Liver (tissue), 8 donors: ENCODE measurements at regions not wholly inside any gene's neighbourhood (a gene's known extent, or its start where the extent isn't known, plus 50 kb on each side); places are given as distances from the start of the nearest gene placed in this dataset.

Source experiments
- DNase-seq: peaks from one replicate; pipeline ENCODE4 v3.0.0-alpha.2; 2017; ENCODE audit warnings: low spot score
- H3K27ac ChIP-seq, 2 donors: one replicate each; pipeline ENCODE4 v1.7.0; 2013; ENCODE audit warnings: inconsistent platforms in 2 of 2, low read length in 2 of 2, control low read depth in 1 of 2, low read depth in 1 of 2, mild to moderate bottlenecking in 1 of 2
- H3K27me3 ChIP-seq, 4 donors: one replicate each; pipeline versions ENCODE4 v1.6.1 to v1.7.0; 2013; ENCODE audit warnings: low read length in 3 of 4, inconsistent platforms in 1 of 4, mild to moderate bottlenecking in 1 of 4, moderate library complexity in 1 of 4; ENCODE audit not compliant: control insufficient read depth in 4 of 4, insufficient read depth in 4 of 4
- H3K36me3 ChIP-seq, 4 donors: one replicate each; pipeline versions ENCODE4 v1.6.1 to v1.7.0; 2013; ENCODE audit warnings: low read length in 3 of 4, mild to moderate bottlenecking in 3 of 4, low read depth in 1 of 4, moderate library complexity in 1 of 4; ENCODE audit not compliant: control insufficient read depth in 4 of 4, insufficient read depth in 3 of 4
- H3K4me1 ChIP-seq, 4 donors: one replicate each; pipeline versions ENCODE4 v1.6.1 to v1.7.0; 2013; ENCODE audit warnings: low read length in 3 of 4, mild to moderate bottlenecking in 3 of 4, moderate library complexity in 1 of 4; ENCODE audit not compliant: control insufficient read depth in 4 of 4, insufficient read depth in 4 of 4
- H3K4me3 ChIP-seq, 3 donors: one replicate each; pipeline versions ENCODE4 v1.6.1 to v1.7.0; 2013; ENCODE audit warnings: low read length in 3 of 3, control low read depth in 1 of 3, low read depth in 1 of 3, mild to moderate bottlenecking in 1 of 3
- H3K9ac ChIP-seq, 2 donors: one replicate each; pipeline ENCODE4 v1.7.0; 2013; ENCODE audit warnings: low read length in 2 of 2, mild to moderate bottlenecking in 2 of 2, moderate library complexity in 2 of 2, control low read depth in 1 of 2, low read depth in 1 of 2
- H3K9me3 ChIP-seq, 4 donors: one replicate each; pipeline versions ENCODE4 v1.6.1 to v1.7.0; 2013; ENCODE audit warnings: low read length in 3 of 4; ENCODE audit not compliant: control insufficient read depth in 4 of 4
- ATF3 ChIP-seq: IDR thresholded peaks from 2 replicates; pipeline ENCODE4 v1.6.1; 2016; ENCODE audit warnings: antibody characterized with exemption
- CTCF ChIP-seq: fragments of 150-350 bp; IDR thresholded peaks from 2 replicates; pipeline ENCODE4 v1.5.1; 2017; ENCODE audit warnings: improper control_type of control experiment, low read depth, low read length; ENCODE audit not compliant: missing input control
- EGR1 ChIP-seq, 2 donors: IDR thresholded peaks; 2 replicates each; pipeline ENCODE4 v1.6.1; 2016 to 2018; ENCODE audit warnings: antibody characterized with exemption in 2 of 2, low read depth in 2 of 2
- FOXA1 ChIP-seq: IDR thresholded peaks from 2 replicates; pipeline ENCODE4 v1.6.1; 2016; ENCODE audit warnings: antibody characterized with exemption
- FOXA2 ChIP-seq: IDR thresholded peaks from 2 replicates; pipeline ENCODE4 v1.6.1; 2016; ENCODE audit warnings: antibody characterized with exemption
- GABPA ChIP-seq, 2 donors: IDR thresholded peaks in 1 of 2; conservative IDR thresholded peaks in 1 of 2; 2 replicates each; pipeline ENCODE4 v1.6.1; 2016; ENCODE audit warnings: antibody characterized with exemption in 2 of 2, mild to moderate bottlenecking in 1 of 2, moderate library complexity in 1 of 2
- HNF4A ChIP-seq, 2 donors: conservative IDR thresholded peaks; 2 replicates each; pipeline ENCODE4 v1.6.1; 2016; ENCODE audit warnings: antibody characterized with exemption in 2 of 2, mild to moderate bottlenecking in 2 of 2
- JUND ChIP-seq, 2 donors: IDR thresholded peaks; 2 replicates each; pipeline ENCODE4 v1.6.1; 2016; ENCODE audit warnings: antibody characterized with exemption in 2 of 2
- RAD21 ChIP-seq, 2 donors: IDR thresholded peaks; 2 replicates each; pipeline ENCODE4 v1.6.1; 2016; ENCODE audit warnings: antibody characterized with exemption in 2 of 2, mild to moderate bottlenecking in 2 of 2
- RXRA ChIP-seq, 2 donors: IDR thresholded peaks; 2 replicates each; pipeline ENCODE4 v1.6.1; 2017 to 2018; ENCODE audit warnings: antibody characterized with exemption in 2 of 2, mild to moderate bottlenecking in 1 of 2
- YY1 ChIP-seq: IDR thresholded peaks from 2 replicates; pipeline ENCODE4 v1.6.1; 2016; ENCODE audit warnings: antibody characterized with exemption, mild to moderate bottlenecking
- WGBS: extraction: QIAGEN DNeasy Blood & Tissue Kit; methylation state at CpG from one replicate; pipeline ENCODE4 v1.1.7; 2013; 5-methylcytosine and 5-hydroxymethylcytosine counted together
- TF ChIP-seq, protein P1 (sequence below): IDR thresholded peaks from 2 replicates; pipeline ENCODE4 v1.6.1; 2016; ENCODE audit warnings: antibody characterized with exemption, mild to moderate bottlenecking
- TF ChIP-seq, protein P2 (sequence below): IDR thresholded peaks from 2 replicates; pipeline ENCODE4 v1.6.1; 2016; ENCODE audit warnings: antibody characterized with exemption
- donor health status: healthy.
- donor health status: healthy.
- donor health status: healthy.
- donor health status: healthy.
- donor health status: healthy.

- DNase-seq: no peak
- no peak overlapping the region for H3K27ac ChIP-seq
- H3K9me3 ChIP-seq: peaks cover 0 to 5% (median under 1%) of the 10 kb centered on the region in 4 donors
- H3K4me3 ChIP-seq: no peak overlapping the region
- no peaks in the 10 kb centered on the region for H3K27me3 ChIP-seq
- H3K36me3 ChIP-seq: no peaks in the 10 kb centered on the region
- WGBS: 57% methylated on average over 1 of the region's 1 CpG
- no peak for TF ChIP-seq FOXA2
- no peak for TF ChIP-seq CTCF
- TF ChIP-seq GABPA (IDR thresholded peaks at IDR 0.05 in 1 of 2, conservative IDR thresholded peaks at IDR 0.05 in 1 of 2): no peak
- no peak for TF ChIP-seq ATF3
- TF ChIP-seq JUND (IDR thresholded peaks at IDR 0.05): no peak
- TF ChIP-seq FOXA1: no peak
- TF ChIP-seq, protein P1, sequence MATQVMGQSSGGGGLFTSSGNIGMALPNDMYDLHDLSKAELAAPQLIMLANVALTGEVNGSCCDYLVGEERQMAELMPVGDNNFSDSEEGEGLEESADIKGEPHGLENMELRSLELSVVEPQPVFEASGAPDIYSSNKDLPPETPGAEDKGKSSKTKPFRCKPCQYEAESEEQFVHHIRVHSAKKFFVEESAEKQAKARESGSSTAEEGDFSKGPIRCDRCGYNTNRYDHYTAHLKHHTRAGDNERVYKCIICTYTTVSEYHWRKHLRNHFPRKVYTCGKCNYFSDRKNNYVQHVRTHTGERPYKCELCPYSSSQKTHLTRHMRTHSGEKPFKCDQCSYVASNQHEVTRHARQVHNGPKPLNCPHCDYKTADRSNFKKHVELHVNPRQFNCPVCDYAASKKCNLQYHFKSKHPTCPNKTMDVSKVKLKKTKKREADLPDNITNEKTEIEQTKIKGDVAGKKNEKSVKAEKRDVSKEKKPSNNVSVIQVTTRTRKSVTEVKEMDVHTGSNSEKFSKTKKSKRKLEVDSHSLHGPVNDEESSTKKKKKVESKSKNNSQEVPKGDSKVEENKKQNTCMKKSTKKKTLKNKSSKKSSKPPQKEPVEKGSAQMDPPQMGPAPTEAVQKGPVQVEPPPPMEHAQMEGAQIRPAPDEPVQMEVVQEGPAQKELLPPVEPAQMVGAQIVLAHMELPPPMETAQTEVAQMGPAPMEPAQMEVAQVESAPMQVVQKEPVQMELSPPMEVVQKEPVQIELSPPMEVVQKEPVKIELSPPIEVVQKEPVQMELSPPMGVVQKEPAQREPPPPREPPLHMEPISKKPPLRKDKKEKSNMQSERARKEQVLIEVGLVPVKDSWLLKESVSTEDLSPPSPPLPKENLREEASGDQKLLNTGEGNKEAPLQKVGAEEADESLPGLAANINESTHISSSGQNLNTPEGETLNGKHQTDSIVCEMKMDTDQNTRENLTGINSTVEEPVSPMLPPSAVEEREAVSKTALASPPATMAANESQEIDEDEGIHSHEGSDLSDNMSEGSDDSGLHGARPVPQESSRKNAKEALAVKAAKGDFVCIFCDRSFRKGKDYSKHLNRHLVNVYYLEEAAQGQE: no peak
- TF ChIP-seq EGR1 (IDR thresholded peaks at IDR 0.05; ENCODE audit: low read depth in 2 of 2): no peak
- TF ChIP-seq HNF4A (conservative IDR thresholded peaks at IDR 0.05): no peak
- TF ChIP-seq, protein P2, sequence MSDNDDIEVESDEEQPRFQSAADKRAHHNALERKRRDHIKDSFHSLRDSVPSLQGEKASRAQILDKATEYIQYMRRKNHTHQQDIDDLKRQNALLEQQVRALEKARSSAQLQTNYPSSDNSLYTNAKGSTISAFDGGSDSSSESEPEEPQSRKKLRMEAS: no peak
- TF ChIP-seq RAD21 (IDR thresholded peaks at IDR 0.05): no peak
- no peak overlapping the region for H3K9ac ChIP-seq
- no peaks in the 10 kb centered on the region for H3K4me1 ChIP-seq
Measured at GRCh38 chr6:120355822-120356221, 978.5 kb downstream of the TBC1D32 start.

DNA sequence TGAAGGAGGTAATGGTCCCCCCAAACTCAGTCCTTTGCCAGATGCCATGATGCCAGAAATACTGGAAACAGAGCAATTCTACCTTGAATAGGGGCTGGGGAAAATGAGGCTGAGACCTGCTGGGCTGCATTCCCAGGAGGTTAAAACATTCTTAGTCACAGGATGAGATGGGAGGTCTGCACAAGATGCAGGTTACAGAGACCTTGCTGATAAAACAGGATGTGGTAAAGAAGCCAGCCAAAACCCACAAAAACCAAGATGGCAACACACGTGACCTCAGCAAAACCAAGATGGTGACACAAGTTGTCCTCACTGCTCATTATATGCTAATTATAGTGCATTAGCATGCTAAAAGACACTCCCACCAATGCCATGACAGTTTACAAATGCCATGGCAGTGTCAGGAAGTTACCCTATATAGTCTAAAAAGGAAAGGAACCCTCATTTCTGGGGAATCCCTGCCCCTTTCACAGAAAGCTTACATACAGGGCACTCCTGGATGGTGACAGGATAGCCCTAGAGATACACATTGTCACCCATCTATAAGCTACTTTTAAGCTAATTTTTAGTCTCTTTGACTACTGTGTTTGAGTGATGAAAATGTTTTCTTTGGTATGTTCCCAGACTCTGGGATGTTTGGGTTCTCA lies 979.7 kb downstream of the TBC1D32 start:
- H3K9me3 ChIP-seq: peaks cover 0 to 2% (median 0%) of the 10 kb centered on the region in 4 donors
- no peak overlapping the region for H3K4me3 ChIP-seq
- H3K27ac ChIP-seq: no peak overlapping the region
- DNase-seq: no peak
- H3K4me1 ChIP-seq: no peaks in the 10 kb centered on the region
- H3K36me3 ChIP-seq: no peaks in the 10 kb centered on the region
- TF ChIP-seq CTCF (no peak), EGR1 (IDR thresholded peaks at IDR 0.05; ENCODE audit: low read depth in 2 of 2) (no peak), HNF4A (conservative IDR thresholded peaks at IDR 0.05) (no peak), GABPA (IDR thresholded peaks at IDR 0.05 in 1 of 2, conservative IDR thresholded peaks at IDR 0.05 in 1 of 2) (no peak), YY1 (no peak), FOXA1 (no peak), RXRA (IDR thresholded peaks at IDR 0.05) (no peak), RAD21 (IDR thresholded peaks at IDR 0.05) (no peak), JUND (IDR thresholded peaks at IDR 0.05) (no peak), ATF3 (no peak)
- TF ChIP-seq, protein P2: no peak
- no peak overlapping the region for H3K9ac ChIP-seq
- 76% methylated on average over 1 of the region's 1 CpG for WGBS
- no peaks in the 10 kb centered on the region for H3K27me3 ChIP-seq
